Thyroid gland (tissue), 4 donors: ENCODE measurements at regions not wholly inside any gene's neighbourhood (a gene's known extent, or its start where the extent isn't known, plus 50 kb on each side); places are given as distances from the start of the nearest gene placed in this dataset.

ENCODE experiments used
- DNase-seq, 2 donors: peaks; one replicate each; pipeline ENCODE4 v3.0.0-alpha.2; 2019
- H3K27ac ChIP-seq, 3 donors: fragments of 200-600 bp; sonication (generic); 1 replicate in 2 of 3; 2 replicates in 1 of 3; pipeline ENCODE4 v1.5.1; 2016 to 2019; ENCODE audit warnings: mild to moderate bottlenecking in 1 of 3, moderate library complexity in 1 of 3
- H3K27me3 ChIP-seq: fragments of 200-600 bp; sonication (generic); one replicate; pipeline ENCODE4 v1.5.1; 2019
- H3K36me3 ChIP-seq, 2 donors: fragments of 200-600 bp; sonication (generic); one replicate each; pipeline ENCODE4 v1.5.1; 2016 to 2019
- H3K4me1 ChIP-seq, 2 donors: fragments of 200-600 bp; sonication (generic); one replicate each; pipeline ENCODE4 v1.5.1; 2017 to 2019
- H3K4me3 ChIP-seq, 3 donors: fragments of 200-600 bp; sonication (generic); replicated peaks in 1 of 3; 1 replicate in 2 of 3; 2 replicates in 1 of 3; pipeline ENCODE4 v1.5.1; 2016; ENCODE audit warnings: mild to moderate bottlenecking in 1 of 3
- H3K9me3 ChIP-seq: fragments of 200-600 bp; sonication (generic); one replicate; pipeline ENCODE4 v1.5.1; 2017
- CTCF ChIP-seq, 6 experiments: fragments of 200-600 bp in 3 of 6; fragments of 450-650 bp in 3 of 6; sonication (generic) in 3 of 6; IDR thresholded peaks; one replicate each; pipeline ENCODE4 v1.5.1; 2016 to 2019; ENCODE audit warnings: antibody characterized with exemption in 6 of 6, mild to moderate bottlenecking in 2 of 6, inconsistent platforms in 1 of 6, moderate library complexity in 1 of 6
- POLR2A ChIP-seq, 2 donors: fragments of 450-650 bp; IDR thresholded peaks; one replicate each; pipeline ENCODE4 v1.6.1; 2017; ENCODE audit warnings: antibody characterized with exemption in 2 of 2, mild to moderate bottlenecking in 2 of 2, moderate library complexity in 1 of 2
- WGBS, 2 donors: methylation state at CpG; one replicate each; pipeline ENCODE4 v1.1.5; 2017; 5-methylcytosine and 5-hydroxymethylcytosine counted together
- intact Hi-C: fragments of 100-400 bp; cut with DNase I; formaldehyde crosslinking; loops from one replicate; pipeline ENCODE4 v1.15.1; 2023

GRCh38 chrX:148133105-148133725 lies 152.1 kb downstream of the FMR1NB start:
- TF ChIP-seq POLR2A (IDR thresholded peaks at IDR 0.05) (no peak), CTCF (IDR thresholded peaks at IDR 0.05) (no peak)
- H3K27me3 ChIP-seq: no peaks in the 10 kb centered on the region
- H3K9me3 ChIP-seq: no peaks in the 10 kb centered on the region
- DNase-seq: no peak
- H3K27ac ChIP-seq: no peak overlapping the region
- intact Hi-C loops: no loop called here
- H3K4me1 ChIP-seq: no peaks in the 10 kb centered on the region
- H3K4me3 ChIP-seq: no peak overlapping the region
- 49 to 50% methylated on average over 5 to 6 of the region's 6 CpGs for WGBS, 2 donors
- H3K36me3 ChIP-seq: no peaks in the 10 kb centered on the region

GRCh38 chrX:148134578-148134977 lies 153.4 kb downstream of the FMR1NB start:
- Histone ChIP-seq H3K4me1 (no peaks in the 10 kb centered on the region), H3K36me3 (no peaks in the 10 kb centered on the region), H3K4me3 (no peak overlapping the region), H3K27ac (no peak overlapping the region), H3K27me3 (no peaks in the 10 kb centered on the region), H3K9me3 (no peaks in the 10 kb centered on the region)
- TF ChIP-seq CTCF (IDR thresholded peaks at IDR 0.05) (no peak), POLR2A (IDR thresholded peaks at IDR 0.05) (no peak)
- DNase-seq: no peak
- intact Hi-C loops: no loop called here
- 89 to 92% methylated on average over 1 of the region's 1 CpG for WGBS, 2 donors

DNA sequence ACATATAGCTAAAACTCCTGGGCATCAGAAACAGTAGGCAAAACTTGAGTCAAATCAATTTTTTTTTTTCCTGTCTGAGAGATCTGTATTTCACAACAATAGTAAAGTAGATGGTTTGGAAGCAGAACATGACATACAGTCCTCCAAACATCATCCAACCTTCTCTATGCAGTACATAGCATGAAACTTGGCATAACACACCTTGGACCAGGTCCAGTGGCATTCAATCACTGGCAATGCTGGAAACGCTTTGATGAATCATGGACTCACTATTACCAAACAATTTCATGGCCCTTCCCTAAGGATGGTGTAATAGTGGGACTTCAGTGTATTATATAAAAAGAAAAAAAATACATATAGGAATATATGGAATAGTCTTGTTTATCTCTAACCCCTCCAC lies 154.6 kb downstream of the FMR1NB start:
- WGBS, 2 donors: 0 to 24% methylated on average over 1 of the region's 1 CpG
- H3K27ac ChIP-seq: no peak overlapping the region
- H3K27me3 ChIP-seq: no peaks in the 10 kb centered on the region
- TF ChIP-seq POLR2A (IDR thresholded peaks at IDR 0.05) (no peak), CTCF (IDR thresholded peaks at IDR 0.05) (no peak)
- intact Hi-C loops: no loop called here
- H3K4me1 ChIP-seq: no peaks in the 10 kb centered on the region
- H3K4me3 ChIP-seq: no peak overlapping the region
- H3K9me3 ChIP-seq: no peaks in the 10 kb centered on the region
- no peak for DNase-seq
- H3K36me3 ChIP-seq: no peaks in the 10 kb centered on the region

DNA sequence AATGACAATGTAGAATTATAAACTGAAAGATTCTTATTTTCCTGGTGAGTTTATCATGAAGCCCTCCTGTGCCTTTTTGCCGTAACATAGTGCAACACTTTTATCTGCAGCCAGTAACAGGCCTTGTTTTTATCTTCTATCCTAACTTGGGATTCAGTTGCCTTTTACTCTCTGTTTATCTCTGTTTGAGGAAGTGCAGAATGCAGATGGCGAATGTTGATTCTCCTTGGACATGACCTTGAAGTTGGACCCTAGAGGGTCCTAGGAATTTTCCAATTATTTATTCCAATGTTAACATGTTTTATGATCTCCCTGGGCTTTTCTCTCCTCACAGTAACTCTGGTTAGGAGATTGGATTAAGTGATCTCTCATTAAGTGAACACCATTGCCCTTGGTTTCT lies 165.0 kb downstream of the FMR1NB start:
- intact Hi-C loops: no loop called here
- no peak for TF ChIP-seq POLR2A (IDR thresholded peaks at IDR 0.05)
- TF ChIP-seq CTCF (IDR thresholded peaks at IDR 0.05): no peak
- Histone ChIP-seq H3K27ac (no peak overlapping the region), H3K4me1 (no peaks in the 10 kb centered on the region), H3K4me3 (no peak overlapping the region), H3K36me3 (no peaks in the 10 kb centered on the region), H3K9me3 (no peaks in the 10 kb centered on the region), H3K27me3 (no peaks in the 10 kb centered on the region)
- WGBS, 2 donors: 93 to 97% methylated on average over 2 of the region's 2 CpGs
- no peak for DNase-seq

DNA sequence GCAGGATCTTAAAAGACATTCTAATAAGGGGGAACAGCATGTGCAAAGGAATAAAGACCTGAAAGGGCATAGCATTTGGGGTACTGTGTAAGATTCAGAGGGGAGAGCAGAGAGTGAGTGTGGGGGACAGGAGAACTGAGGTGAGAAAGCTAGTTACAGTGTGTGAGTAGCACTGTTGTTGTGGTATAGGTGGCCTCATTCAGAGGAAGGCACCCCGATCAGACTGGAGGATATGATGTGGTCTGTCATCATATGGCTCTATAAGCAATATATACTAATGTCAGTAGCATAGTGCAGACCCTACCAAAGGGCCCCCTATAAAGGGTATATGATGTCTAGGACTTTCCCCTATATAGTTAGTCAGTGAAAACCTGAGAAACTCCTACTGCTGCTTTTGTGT lies 175.8 kb downstream of the FMR1NB start:
- TF ChIP-seq POLR2A (IDR thresholded peaks at IDR 0.05) (no peak), CTCF (IDR thresholded peaks at IDR 0.05) (no peak)
- intact Hi-C loops: no loop called here

More for the DNA sequence above, 175.8 kb downstream of the FMR1NB start:
- Histone ChIP-seq H3K4me3 (no peak overlapping the region), H3K4me1 (no peaks in the 10 kb centered on the region), H3K36me3 (no peaks in the 10 kb centered on the region), H3K9me3 (no peaks in the 10 kb centered on the region), H3K27me3 (no peaks in the 10 kb centered on the region), H3K27ac (no peak overlapping the region)
- DNase-seq: no peak
- 89 to 100% methylated on average over 1 of the region's 1 CpG for WGBS, 2 donors
